T-helper 1 cell treated with Interleukin-12 subunit alpha and Interleukin-12 subunit beta and Interleukin-4 antibody, amounts not matched to agents 30 ng/mL and 1 ng/mL, for 36 hours (primary cell): ENCODE measurements at regions not wholly inside any gene's neighbourhood (a gene's known extent, or its start where the extent isn't known, plus 50 kb on each side); places are given as distances from the start of the nearest gene placed in this dataset.

ENCODE experiments used
- intact Hi-C: fragments of 100-400 bp; cut with micrococcal nuclease; formaldehyde crosslinking; loops from one replicate; pipeline ENCODE4 v1.15.1; 2024

DNA sequence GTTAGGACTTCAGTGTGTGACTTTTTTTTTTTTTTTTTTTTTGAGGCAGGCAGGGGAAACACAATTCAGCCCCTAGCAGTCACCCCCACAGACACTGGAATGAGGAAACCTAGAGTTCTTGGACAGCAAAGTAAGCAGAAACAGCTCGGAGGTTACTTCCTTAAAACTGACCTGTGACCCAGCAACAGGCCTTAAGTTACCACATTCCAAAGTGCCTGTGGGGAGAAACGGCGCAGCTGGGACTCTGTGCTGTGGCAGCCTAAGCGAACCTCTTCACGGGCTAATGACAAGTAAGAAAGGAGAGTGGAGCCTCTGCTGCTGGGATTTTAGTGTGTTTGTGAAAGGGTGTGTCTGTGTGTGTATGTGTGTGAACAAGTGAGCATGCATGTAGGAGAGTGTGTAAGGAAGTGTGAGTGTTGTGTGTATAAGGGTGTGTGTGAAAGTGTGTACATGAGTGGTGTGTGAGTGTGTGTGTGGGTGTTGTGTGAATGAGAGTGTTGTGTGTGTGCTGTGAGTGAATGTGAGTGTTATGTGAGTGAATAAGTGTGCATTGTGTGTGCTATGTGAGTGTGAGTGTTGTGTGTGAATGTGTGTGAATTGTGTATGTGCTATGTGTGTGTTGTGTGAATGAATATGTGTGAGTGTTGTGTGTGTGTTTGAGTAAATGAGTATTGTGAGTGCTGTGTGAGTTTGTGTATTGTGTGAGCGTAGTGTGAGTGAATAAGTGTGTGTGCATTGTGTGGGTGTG lies 180.8 kb downstream of the BRINP2 start:
- intact Hi-C loops = no loop called here

DNA sequence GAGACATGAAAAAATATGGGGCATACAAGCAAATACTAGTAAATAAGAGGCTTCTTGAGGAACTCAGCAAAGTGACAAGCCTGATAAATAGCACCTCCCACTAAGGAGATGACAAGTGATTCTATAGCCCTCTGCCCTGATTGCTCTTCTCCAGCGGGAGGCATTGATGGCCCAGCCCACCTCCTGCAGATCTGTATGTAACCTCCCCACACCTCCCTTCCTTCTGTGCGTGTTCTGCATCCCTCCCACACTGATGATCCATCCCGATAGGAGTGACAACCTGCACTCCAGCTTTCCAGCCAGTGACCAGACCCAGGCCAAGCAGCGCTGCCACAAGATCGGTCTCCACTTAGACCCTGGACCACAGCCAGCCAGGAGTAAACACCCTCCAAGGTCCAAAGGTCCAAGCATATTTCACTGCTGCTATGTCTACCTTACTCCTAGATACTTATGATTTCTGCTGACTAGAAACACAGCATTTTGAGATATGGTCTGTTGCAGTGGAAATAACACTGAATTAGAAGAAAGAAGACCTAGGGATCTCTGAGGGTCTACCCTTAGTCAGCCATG lies 176.1 kb downstream of the BRINP2 start:
- intact Hi-C loops = no loop called here

- intact Hi-C loops = no loop called here
These were observed 172.7 kb downstream of the BRINP2 start for GRCh38 chr1:177343445-177343844.

DNA sequence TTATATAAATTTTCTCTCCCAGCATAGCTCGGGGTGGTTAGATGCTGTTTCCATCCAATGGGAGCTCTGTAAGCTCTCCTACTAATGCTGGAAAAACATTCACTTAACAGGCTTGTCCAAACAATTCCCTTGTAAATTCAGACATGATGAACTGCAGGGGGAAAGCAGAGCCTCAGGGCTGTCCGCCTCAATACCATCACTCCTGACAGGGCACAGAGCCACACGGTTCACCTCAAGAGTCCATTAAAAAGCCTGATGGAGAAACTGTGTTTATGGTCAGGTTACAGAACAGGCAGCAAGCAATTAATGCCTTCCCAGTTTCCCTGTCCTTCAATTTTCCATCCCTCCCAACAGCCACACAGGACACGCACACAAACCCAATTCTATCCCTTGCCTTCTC lies 171.0 kb downstream of the BRINP2 start:
- intact Hi-C loops = no loop called here

- intact Hi-C loops = no loop called here
These were observed 169.9 kb downstream of the BRINP2 start for GRCh38 chr1:177340601-177341067.

- intact Hi-C loops = no loop called here
These were observed 167.6 kb downstream of the BRINP2 start for GRCh38 chr1:177338376-177338775.

GRCh38 chr1:177334903-177335302 lies 164.1 kb downstream of the BRINP2 start:
- intact Hi-C loops = no loop called here

DNA sequence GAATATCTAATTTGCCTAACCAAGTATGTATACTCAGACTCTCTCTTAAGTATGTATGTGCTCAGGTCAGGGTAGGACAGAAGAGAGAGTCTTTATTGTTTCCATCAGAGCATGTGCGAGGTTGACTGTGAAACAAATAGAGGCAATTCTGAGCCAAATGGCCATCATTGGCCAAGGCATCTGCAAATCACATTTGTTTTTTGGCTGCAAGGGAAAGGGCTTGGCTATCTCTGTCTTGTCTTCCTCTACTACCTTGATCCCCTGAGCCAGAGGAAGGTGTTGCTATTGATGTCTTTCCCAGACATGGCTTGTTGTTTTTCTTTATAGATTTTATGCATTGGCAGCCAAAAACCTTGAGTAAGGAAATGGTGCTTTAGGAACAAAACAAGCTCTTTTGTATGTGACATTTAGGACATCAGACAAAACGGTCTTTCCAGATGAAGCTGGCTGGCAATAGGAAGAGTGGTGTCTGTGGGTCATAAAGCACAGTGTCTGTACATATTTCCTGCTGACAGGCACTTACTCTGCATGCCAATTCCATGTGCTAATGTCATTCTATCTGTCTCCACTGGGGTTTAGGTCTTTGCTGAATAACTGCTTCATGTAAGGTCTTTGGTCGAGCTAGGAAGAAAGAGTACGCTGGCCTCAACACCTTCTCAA lies 163.3 kb downstream of the BRINP2 start:
- intact Hi-C loops = no loop called here
